ENCODE measurements at regions not wholly inside any gene's neighbourhood (a gene's known extent, or its start where the extent isn't known, plus 50 kb on each side); places are given as distances from the start of the nearest gene placed in this dataset.
A peak's percentile ranks its signal among the peaks of the same experiment; 100 is the strongest.

GRCh38 chr5:123294544-123294943, 128.7 kb downstream of the CEP120 start:
- WGBS, 2 donors = 85 to 87% methylated on average over 1 of the region's 1 CpG
- H3K36me3 ChIP-seq (ENCODE audit: control insufficient read depth in 4 of 4, insufficient read depth in 4 of 4, low read length in 4 of 4) = no peaks in the 10 kb centered on the region
- no peaks in the 10 kb centered on the region for H3K27me3 ChIP-seq (ENCODE audit: control insufficient read depth in 3 of 3, insufficient read depth in 3 of 3, low read length in 2 of 3)
- DNase-seq (no peak), ATAC-seq (ENCODE audit: insufficient read depth, low FRiP score) (no peak)
- H3K9ac ChIP-seq (ENCODE audit: insufficient read depth in 1 of 2, low read length in 2 of 2) = no peak overlapping the region
- no peak for TF ChIP-seq CTCF (IDR thresholded peaks at IDR 0.05; ENCODE audit: control extremely low read depth, extremely low read depth)
- H3K4me1 ChIP-seq (ENCODE audit: control insufficient read depth in 5 of 5, insufficient read depth in 5 of 5, low read length in 5 of 5) = no peaks in the 10 kb centered on the region
- H3K9me3 ChIP-seq (ENCODE audit: control insufficient read depth in 4 of 4, insufficient read depth in 3 of 4, low read length in 3 of 4) = peaks cover 0 to 8% (median 1%) of the 10 kb centered on the region in 4 donors
- H3K4me3 ChIP-seq = no peak overlapping the region
- H3K27ac ChIP-seq (ENCODE audit: low read depth in 1 of 2, low read length in 1 of 2) = no peak overlapping the region

- Histone ChIP-seq H3K4me3 (no peak overlapping the region), H3K36me3 (ENCODE audit: control insufficient read depth in 4 of 4, insufficient read depth in 4 of 4, low read length in 4 of 4) (no peaks in the 10 kb centered on the region), H3K9me3 (ENCODE audit: control insufficient read depth in 4 of 4, insufficient read depth in 3 of 4, low read length in 3 of 4) (no peaks in the 10 kb centered on the region), H3K9ac (ENCODE audit: insufficient read depth in 1 of 2, low read length in 2 of 2) (no peak overlapping the region), H3K4me1 (ENCODE audit: control insufficient read depth in 5 of 5, insufficient read depth in 5 of 5, low read length in 5 of 5) (peaks cover 0 to 22% (median 2%) of the 10 kb centered on the region in 5 donors), H3K27me3 (ENCODE audit: control insufficient read depth in 3 of 3, insufficient read depth in 3 of 3, low read length in 2 of 3) (no peaks in the 10 kb centered on the region), H3K27ac (ENCODE audit: low read depth in 1 of 2, low read length in 1 of 2) (no peak overlapping the region)
- no peak for ATAC-seq (ENCODE audit: insufficient read depth, low FRiP score)
- no peak for TF ChIP-seq CTCF (IDR thresholded peaks at IDR 0.05; ENCODE audit: control extremely low read depth, extremely low read depth)
- DNase-seq = no peak
Observed at GRCh38 chr5:123289210-123289609, 134.0 kb downstream of the CEP120 start.

GRCh38 chr5:123287881-123288280, 135.3 kb downstream of the CEP120 start:
- DNase-seq = no peak
- Histone ChIP-seq H3K9ac (ENCODE audit: insufficient read depth in 1 of 2, low read length in 2 of 2) (no peak overlapping the region), H3K27ac (ENCODE audit: low read depth in 1 of 2, low read length in 1 of 2) (no peak overlapping the region), H3K27me3 (ENCODE audit: control insufficient read depth in 3 of 3, insufficient read depth in 3 of 3, low read length in 2 of 3) (no peaks in the 10 kb centered on the region), H3K36me3 (ENCODE audit: control insufficient read depth in 4 of 4, insufficient read depth in 4 of 4, low read length in 4 of 4) (no peaks in the 10 kb centered on the region), H3K4me1 (ENCODE audit: control insufficient read depth in 5 of 5, insufficient read depth in 5 of 5, low read length in 5 of 5) (peaks cover 0 to 34% (median 2%) of the 10 kb centered on the region in 5 donors), H3K9me3 (ENCODE audit: control insufficient read depth in 4 of 4, insufficient read depth in 3 of 4, low read length in 3 of 4) (no peaks in the 10 kb centered on the region), H3K4me3 (no peak overlapping the region)
- TF ChIP-seq CTCF (IDR thresholded peaks at IDR 0.05; ENCODE audit: control extremely low read depth, extremely low read depth) = no peak
- no peak for ATAC-seq (ENCODE audit: insufficient read depth, low FRiP score)

GRCh38 chr5:123286891-123287290, 136.3 kb downstream of the CEP120 start:
- Histone ChIP-seq H3K4me1 (ENCODE audit: control insufficient read depth in 5 of 5, insufficient read depth in 5 of 5, low read length in 5 of 5) (peaks cover 0 to 35% (median 4%) of the 10 kb centered on the region in 5 donors), H3K27ac (ENCODE audit: low read depth in 1 of 2, low read length in 1 of 2) (no peak overlapping the region), H3K9me3 (ENCODE audit: control insufficient read depth in 4 of 4, insufficient read depth in 3 of 4, low read length in 3 of 4) (no peaks in the 10 kb centered on the region), H3K36me3 (ENCODE audit: control insufficient read depth in 4 of 4, insufficient read depth in 4 of 4, low read length in 4 of 4) (no peaks in the 10 kb centered on the region), H3K4me3 (no peak overlapping the region), H3K27me3 (ENCODE audit: control insufficient read depth in 3 of 3, insufficient read depth in 3 of 3, low read length in 2 of 3) (no peaks in the 10 kb centered on the region), H3K9ac (ENCODE audit: insufficient read depth in 1 of 2, low read length in 2 of 2) (peak overlapping the region in 1 of 2 donors; percentile 78)
- WGBS, 2 donors = 89 to 90% methylated on average over 2 of the region's 2 CpGs
- DNase-seq = peak in 2 of 3 donors; percentile 65 to 70
- no peak for ATAC-seq (ENCODE audit: insufficient read depth, low FRiP score)
- no peak for TF ChIP-seq CTCF (IDR thresholded peaks at IDR 0.05; ENCODE audit: control extremely low read depth, extremely low read depth)
